HEK293T (cell line): ENCODE measurements at regions not wholly inside any gene's neighbourhood (a gene's known extent, or its start where the extent isn't known, plus 50 kb on each side); places are given as distances from the start of the nearest gene placed in this dataset.

Source experiments
- CTCF ChIA-PET: fragments of 350-600 bp; formaldehyde crosslinking; extraction: SDS; loops from one replicate; lab custom pipeline; 2021; ENCODE audit warnings: antibody characterized with exemption, inconsistent platforms; lab: Yijun Ruan, JAX
- POLR2A ChIA-PET: fragments of 350-600 bp; formaldehyde crosslinking; extraction: SDS; loops from one replicate; lab custom pipeline; 2020; ENCODE audit warnings: antibody characterized with exemption, inconsistent platforms; lab: Yijun Ruan, JAX
- DNase-seq: peaks from one replicate; pipeline ENCODE4 v3.0.0; 2012; ENCODE audit warnings: mixed read lengths; ENCODE audit errors: extremely low spot score
- ARNT ChIP-seq: fragments of 450-650 bp; IDR thresholded peaks from 2 replicates; pipeline ENCODE4 v1.6.1; 2017; ENCODE audit warnings: mild to moderate bottlenecking
- BHLHE40 ChIP-seq: fragments of 450-650 bp; IDR thresholded peaks from 2 replicates; pipeline ENCODE4 v1.6.1; 2016; ENCODE audit warnings: mild to moderate bottlenecking, moderate library complexity, borderline replicate concordance
- CTBP1 ChIP-seq: fragments of 450-650 bp; IDR thresholded peaks from 2 replicates; pipeline ENCODE4 v1.6.1; 2016; ENCODE audit warnings: borderline replicate concordance
- ELF4 ChIP-seq: fragments of 450-650 bp; IDR thresholded peaks from 2 replicates; pipeline ENCODE4 v1.6.1; 2017; ENCODE audit warnings: antibody characterized with exemption
- FOXA1 ChIP-seq: fragments of 450-650 bp; IDR thresholded peaks from 2 replicates; pipeline ENCODE4 v1.6.1; 2016; ENCODE audit warnings: mild to moderate bottlenecking
- FOXK2 ChIP-seq: fragments of 450-650 bp; IDR thresholded peaks from 2 replicates; pipeline ENCODE4 v1.6.1; 2016; ENCODE audit warnings: mild to moderate bottlenecking
- FOXM1 ChIP-seq: fragments of 450-650 bp; IDR thresholded peaks from 2 replicates; pipeline ENCODE4 v1.6.1; 2017; ENCODE audit warnings: mild to moderate bottlenecking, borderline replicate concordance
- HDGF ChIP-seq: fragments of 450-650 bp; IDR thresholded peaks from 2 replicates; pipeline ENCODE4 v1.6.1; 2017; ENCODE audit warnings: antibody characterized with exemption, borderline replicate concordance
- L3MBTL2 ChIP-seq: fragments of 450-650 bp; conservative IDR thresholded peaks from 2 replicates; pipeline ENCODE4 v1.6.1; 2016; ENCODE audit warnings: mild to moderate bottlenecking
- LEF1 ChIP-seq: fragments of 450-650 bp; IDR thresholded peaks from 2 replicates; pipeline ENCODE4 v1.6.1; 2017; ENCODE audit warnings: mild to moderate bottlenecking, borderline replicate concordance
- NFRKB ChIP-seq: fragments of 450-650 bp; IDR thresholded peaks from 2 replicates; pipeline ENCODE4 v1.6.1; 2016; ENCODE audit warnings: mild to moderate bottlenecking, moderate library complexity
- PKNOX1 ChIP-seq: fragments of 450-650 bp; IDR thresholded peaks from 2 replicates; pipeline ENCODE4 v1.6.1; 2016
- SP1 ChIP-seq: fragments of 450-650 bp; IDR thresholded peaks from 2 replicates; pipeline ENCODE4 v1.6.1; 2017
- SUZ12 ChIP-seq: fragments of 450-650 bp; IDR thresholded peaks from 2 replicates; pipeline ENCODE4 v1.6.1; 2016; ENCODE audit warnings: mild to moderate bottlenecking
- TARDBP ChIP-seq: fragments of 450-650 bp; IDR thresholded peaks from 2 replicates; pipeline ENCODE4 v1.6.1; 2016
- ZNF384 ChIP-seq: fragments of 450-650 bp; IDR thresholded peaks from 2 replicates; pipeline ENCODE4 v1.6.1; 2016

- ChIA-PET CTCF (no interaction called here), POLR2A (no interaction called here)
- DNase-seq, result no peak
- no peak for TF ChIP-seq ARNT
- TF ChIP-seq PKNOX1, result no peak
- TF ChIP-seq SP1, result no peak
- TF ChIP-seq L3MBTL2, result no peak
- no peak for TF ChIP-seq SUZ12
- TF ChIP-seq ELF4, result no peak
- TF ChIP-seq BHLHE40, result no peak
- TF ChIP-seq ZNF384, result no peak
- no peak for TF ChIP-seq CTBP1
- TF ChIP-seq LEF1, result no peak
- TF ChIP-seq FOXM1, result no peak
- no peak for TF ChIP-seq FOXK2
- no peak for TF ChIP-seq FOXA1
- no peak for TF ChIP-seq NFRKB
- no peak for TF ChIP-seq TARDBP
- TF ChIP-seq HDGF, result no peak
Observed at GRCh38 chr1:14205066-14205465, 393.4 kb upstream of the KAZN start.

GRCh38 chr1:14215151-14215550 is 383.3 kb upstream of the KAZN start:
- ChIA-PET CTCF (no interaction called here), POLR2A (no interaction called here)
- TF ChIP-seq ZNF384 (no peak), FOXM1 (no peak), FOXA1 (no peak)
- DNase-seq, result no peak

- TF ChIP-seq ARNT (no peak), ZNF384 (no peak), FOXA1 (no peak), BHLHE40 (no peak), TARDBP (no peak), FOXK2 (no peak), FOXM1 (no peak), HDGF (no peak), CTBP1 (no peak), SP1 (no peak), LEF1 (no peak), NFRKB (no peak), PKNOX1 (no peak), SUZ12 (no peak)
- ChIA-PET POLR2A (no interaction called here), CTCF (no interaction called here)
- no peak for DNase-seq
Observed at GRCh38 chr1:14217384-14217783, 381.1 kb upstream of the KAZN start.

GRCh38 chr1:14220324-14220723 is 378.2 kb upstream of the KAZN start:
- ChIA-PET CTCF (no interaction called here), POLR2A (no interaction called here)
- no peak for DNase-seq
- no peak for TF ChIP-seq L3MBTL2
- no peak for TF ChIP-seq ARNT
- no peak for TF ChIP-seq BHLHE40
- TF ChIP-seq TARDBP, result no peak
- TF ChIP-seq FOXK2, result no peak
- TF ChIP-seq CTBP1, result no peak
- TF ChIP-seq FOXA1, result no peak
- TF ChIP-seq FOXM1, result no peak
- TF ChIP-seq PKNOX1, result no peak
- no peak for TF ChIP-seq HDGF
- no peak for TF ChIP-seq SUZ12
- no peak for TF ChIP-seq LEF1
- TF ChIP-seq NFRKB, result no peak
- TF ChIP-seq ELF4, result no peak

- DNase-seq, result no peak
- TF ChIP-seq L3MBTL2 (no peak), SP1 (no peak), FOXM1 (no peak)
- CTCF ChIA-PET, result no interaction called here
- POLR2A ChIA-PET, result no interaction called here
Observed at GRCh38 chr1:14220811-14221210, 377.7 kb upstream of the KAZN start.

GRCh38 chr1:14222086-14222485 is 376.4 kb upstream of the KAZN start:
- ChIA-PET POLR2A (no interaction called here), CTCF (no interaction called here)
- DNase-seq, result no peak
- no peak for TF ChIP-seq SUZ12

GRCh38 chr1:14228677-14229076 is 369.8 kb upstream of the KAZN start:
- TF ChIP-seq SP1 (no peak), HDGF (no peak), ARNT (no peak), CTBP1 (no peak), FOXM1 (no peak), LEF1 (no peak), NFRKB (no peak), SUZ12 (no peak), ELF4 (no peak), FOXA1 (no peak), L3MBTL2 (no peak), PKNOX1 (no peak), BHLHE40 (no peak), FOXK2 (no peak), TARDBP (no peak), ZNF384 (no peak)
- ChIA-PET POLR2A (no interaction called here), CTCF (no interaction called here)
- no peak for DNase-seq
